ENCODE measurements at regions not wholly inside any gene's neighbourhood (a gene's known extent, or its start where the extent isn't known, plus 50 kb on each side); places are given as distances from the start of the nearest gene placed in this dataset.

DNA sequence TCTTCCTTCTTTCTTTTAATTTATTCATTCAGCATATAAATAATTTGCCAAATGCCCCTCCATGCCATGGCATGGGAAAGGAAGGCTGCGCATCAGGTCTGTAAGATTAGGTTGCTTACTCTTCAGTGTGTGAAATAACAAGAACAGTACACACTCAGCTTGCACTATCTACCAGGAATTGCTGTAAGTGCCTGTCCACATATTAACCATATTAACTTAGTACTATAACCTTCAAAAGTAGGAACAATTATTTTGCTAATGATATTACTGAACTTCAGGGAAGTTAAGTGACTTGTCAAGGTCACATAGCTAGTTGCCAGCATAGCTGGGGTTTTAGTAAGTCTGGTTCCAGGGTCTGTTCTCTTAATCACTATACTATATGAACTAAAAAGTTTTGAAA lies 89.2 kb upstream of the PMFBP1 start:
- DNase-seq = no peak

DNA sequence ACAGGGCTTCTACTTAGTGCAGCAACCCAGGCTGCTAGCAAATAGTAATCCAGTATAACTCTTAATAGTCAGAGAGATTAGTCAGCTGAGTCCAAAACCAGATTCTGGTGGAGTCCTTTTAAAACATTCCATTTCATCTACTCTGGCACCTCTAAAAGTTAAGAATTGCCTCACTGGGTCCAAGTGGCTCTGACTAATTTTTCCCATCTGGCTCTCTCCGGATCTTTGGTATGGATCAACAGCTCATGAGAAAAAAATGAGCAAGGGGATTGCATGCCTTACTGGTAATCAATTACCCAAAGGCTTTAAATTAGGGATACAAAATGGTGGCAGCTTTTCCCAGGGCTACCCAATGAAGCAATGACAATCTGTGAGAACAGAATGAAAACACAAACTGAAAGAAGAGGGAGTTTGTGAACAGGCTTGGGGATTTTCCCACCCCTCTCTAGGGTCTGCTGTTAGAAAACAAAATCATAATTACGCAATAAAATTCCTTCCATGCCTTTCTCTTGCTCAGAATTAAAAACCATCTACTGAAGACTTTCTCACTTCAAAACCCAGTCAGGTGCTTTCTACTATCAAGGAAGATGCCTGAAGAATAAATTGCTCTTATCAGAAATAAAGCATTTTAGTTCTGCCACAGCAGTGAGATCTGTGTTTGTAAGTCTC lies 84.6 kb upstream of the PMFBP1 start:
- DNase-seq = no peak

DNA sequence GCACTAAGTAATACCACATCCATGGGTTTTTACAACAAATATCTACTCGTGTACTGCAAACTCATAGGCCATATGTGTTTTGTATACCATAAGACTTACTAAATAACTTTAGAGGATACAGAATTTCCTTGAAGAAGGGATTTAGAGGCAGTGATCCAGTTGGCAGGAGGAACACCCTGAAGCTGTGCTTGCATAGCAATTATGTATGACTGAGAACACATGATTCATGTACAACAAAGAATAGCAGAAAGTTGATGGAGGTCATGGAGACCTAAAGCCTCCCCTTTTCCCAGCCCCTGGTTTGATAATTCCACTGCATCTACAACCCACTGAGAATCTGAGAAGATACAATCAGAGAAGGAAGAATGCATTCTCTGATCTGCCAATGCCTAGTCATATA lies 83.8 kb upstream of the PMFBP1 start:
- no peak for DNase-seq

DNA sequence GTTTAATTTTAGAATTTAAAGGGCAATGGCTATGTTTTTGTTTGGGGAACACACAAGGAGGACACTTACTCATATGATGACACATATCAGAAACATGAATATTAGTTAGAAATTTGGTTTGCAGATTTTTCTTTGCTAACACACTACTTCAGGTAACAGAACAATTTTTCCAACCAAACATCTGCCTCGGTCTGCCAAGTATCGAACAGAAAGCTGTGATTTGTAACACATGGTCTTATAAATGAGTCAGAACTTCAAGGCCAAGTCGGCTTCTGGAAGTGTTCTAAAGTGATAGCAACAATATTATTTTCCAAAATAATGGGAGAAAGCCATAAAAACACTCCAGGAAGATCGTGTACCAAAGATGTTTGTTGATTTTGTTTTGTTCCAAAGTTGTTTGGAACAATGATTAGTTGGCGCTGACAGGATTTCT lies 75.9 kb upstream of the PMFBP1 start:
- no peak for DNase-seq

DNA sequence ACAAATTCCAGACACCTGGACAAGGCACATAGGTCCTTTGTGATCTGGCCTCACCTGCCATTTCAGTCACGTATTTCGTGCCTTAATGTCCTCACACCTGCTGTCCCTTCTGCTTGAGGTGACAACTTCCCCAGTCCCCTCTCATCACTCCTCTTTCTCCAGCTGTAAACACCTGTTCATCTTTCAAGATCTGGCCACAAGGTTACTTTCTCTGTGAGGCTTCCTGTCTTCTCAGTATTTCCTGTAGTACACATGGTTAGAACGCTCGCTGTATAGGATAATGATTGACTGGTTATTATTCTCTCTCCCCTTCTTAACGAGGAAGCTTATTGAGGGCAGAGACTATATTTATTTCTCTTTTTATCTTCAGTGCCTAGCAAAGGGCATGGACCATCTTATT lies 74.5 kb upstream of the PMFBP1 start:
- DNase-seq = no peak

DNA sequence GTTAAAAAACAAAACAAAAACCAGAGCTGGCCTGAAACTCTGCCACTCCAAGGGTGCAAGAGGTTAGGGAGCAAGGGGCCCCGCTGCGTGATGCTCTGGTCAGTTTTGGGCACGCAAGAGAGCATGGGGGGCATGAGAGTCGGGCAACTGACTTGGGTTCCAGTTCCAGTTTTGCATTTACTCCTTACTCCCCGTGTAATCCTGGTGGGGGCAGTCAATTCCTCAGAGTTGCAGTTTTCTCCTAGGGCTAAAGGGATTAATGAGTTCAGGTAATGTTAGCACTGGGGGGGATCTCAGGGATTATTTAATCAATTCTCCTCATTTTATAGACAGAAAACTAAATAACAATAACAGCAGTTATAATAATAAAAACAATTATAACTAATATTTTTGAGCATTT lies 72.9 kb upstream of the PMFBP1 start:
- DNase-seq = no peak

DNA sequence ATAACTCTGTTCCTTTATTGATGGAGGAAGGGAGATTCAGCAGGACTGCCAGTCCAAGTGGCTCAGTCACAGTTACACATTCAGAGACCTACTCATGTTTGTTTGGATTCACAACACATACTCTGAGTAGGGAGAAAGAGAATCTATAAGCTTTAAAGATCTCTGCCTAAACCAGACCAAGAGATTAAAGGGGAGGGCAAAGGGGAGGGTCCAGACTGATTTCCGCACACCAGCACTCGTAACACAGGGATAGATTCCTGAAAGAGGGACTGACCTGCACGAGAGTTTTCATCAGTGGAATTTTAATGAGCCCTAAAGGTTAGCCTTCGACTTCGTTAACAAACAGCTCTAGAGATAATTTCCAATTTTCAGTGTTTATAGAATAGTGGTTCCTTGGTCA lies 71.7 kb upstream of the PMFBP1 start:
- no peak for DNase-seq

DNA sequence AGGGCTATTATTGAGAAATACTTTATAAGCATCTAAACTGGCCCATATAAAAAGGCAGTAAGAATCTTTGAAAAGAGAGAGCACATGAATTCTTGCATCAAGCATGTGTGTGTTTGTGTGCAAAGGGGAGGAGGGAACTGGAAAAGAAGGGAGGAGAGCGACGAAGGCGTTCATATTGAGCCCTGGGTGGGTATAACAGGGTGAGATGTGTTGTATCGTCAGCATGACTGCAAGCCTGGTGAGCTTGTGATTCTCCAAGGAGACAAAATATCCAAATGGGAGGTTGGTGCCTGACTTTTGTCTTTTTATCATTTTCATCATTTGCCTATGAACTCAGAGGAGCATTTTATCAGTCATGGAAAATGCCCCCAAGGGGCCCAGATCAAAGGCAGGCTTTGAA lies 70.8 kb upstream of the PMFBP1 start:
- no peak for DNase-seq

DNA sequence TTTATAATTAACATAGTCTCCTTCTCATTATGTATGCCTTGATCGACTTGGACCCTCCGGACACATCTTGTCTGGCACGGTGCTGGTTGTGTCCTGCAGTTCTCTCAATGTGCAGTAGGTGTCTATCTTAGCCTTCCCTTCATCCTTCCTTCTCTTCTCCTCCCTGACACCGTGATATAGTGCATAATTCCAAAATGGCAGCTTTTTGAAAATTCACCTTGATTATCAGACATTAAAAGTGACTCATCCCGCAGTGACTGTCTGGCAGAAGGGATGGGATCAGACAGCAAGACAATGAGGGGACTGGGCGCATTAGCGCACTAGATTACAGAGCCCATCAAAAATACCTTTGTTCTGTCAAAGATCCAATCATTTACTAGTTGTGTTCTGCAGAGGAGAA lies 70.0 kb upstream of the PMFBP1 start:
- no peak for DNase-seq

DNA sequence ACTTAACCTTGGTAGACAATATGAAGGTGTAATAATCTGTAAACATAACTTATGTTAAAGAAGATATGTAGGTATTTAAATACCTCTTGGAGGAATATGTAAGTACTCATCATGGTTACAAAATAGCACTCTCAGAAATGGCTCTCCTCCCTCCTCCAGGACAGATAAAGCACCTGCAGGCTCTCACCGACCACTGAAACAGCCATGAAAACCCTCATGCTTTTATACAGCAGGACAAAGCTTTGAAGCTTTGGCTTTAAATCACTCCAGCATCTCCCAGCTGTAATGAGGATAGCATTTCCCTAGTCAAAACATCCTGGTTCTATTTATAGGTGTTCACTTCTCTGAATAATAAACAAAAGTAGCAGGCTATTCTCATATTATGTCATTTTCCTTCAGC lies 69.1 kb upstream of the PMFBP1 start:
- no peak for DNase-seq

DNA sequence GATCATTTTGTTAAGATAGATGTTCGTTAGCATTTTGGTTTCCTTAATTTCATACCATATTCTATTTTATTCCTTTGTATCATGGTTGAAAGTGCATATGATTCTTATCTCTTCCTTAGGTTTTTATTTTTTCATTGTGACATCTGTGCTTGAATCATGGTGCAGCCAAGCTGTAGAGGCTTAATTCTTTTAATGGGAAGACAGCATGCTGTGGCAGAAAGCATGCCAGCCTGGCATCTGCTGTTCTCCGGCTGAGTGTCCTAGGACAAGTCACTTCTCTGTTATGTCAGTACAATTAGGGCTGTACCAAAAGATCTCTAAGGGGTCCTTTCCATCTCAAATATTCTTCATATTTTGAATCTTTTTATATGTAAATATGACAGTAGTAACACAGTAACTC lies 68.5 kb upstream of the PMFBP1 start:
- DNase-seq = no peak

DNA sequence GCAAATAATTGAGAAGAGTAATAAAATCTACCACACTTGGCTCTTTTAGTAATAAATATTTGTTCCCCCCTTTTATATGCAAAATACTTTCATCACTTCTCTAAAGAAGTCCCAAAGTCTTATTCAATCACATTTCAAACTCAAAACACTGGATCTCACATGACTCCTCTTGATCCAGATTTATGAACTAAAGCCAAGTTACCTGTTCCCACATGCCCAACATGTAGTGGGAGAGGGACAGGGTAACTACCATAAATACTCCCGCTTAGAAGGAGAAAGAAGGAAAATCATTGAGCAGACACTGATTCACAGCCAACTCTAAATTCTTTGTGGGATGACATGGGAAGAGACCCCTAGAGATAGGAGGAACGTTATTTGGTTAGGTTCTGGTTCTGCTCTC lies 64.9 kb upstream of the PMFBP1 start:
- DNase-seq = no peak

DNA sequence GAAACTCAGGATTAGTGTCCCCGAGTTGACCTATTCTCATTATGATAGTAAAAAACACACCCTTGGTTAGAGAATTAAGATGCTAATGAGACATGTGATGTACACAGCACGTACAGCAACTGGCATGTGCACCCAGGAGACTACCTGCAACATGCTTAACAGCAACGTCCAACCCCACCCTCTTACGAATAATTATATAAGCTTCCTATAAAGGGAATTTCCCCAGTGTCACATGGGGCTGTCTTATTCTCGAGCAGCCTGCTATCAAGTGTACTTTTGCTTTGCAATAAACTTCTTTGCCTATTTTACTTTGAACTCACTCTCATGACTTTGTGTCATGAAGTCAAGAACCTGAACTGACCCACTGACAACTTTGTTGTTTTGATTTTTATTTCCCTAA lies 62.4 kb upstream of the PMFBP1 start:
- DNase-seq = no peak

DNA sequence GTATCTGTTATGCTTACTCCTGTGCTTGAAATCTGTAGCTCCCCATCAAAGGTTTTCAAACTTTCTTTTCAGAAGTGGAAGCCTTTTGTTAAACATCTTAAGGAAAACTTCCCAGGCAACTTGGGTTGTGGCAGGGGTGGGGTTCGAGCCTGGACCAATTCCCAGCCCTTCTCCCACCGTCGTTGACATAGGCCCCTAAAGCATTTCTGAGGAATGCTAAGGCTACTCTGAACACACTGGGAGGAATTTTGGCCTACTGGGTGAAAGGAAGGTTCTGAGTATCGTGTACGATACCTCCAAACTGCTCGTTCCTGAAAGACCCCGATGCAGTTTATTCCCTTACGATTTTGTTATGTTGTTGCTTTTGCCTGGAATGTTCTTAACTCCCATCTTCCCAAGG lies 56.1 kb upstream of the PMFBP1 start:
- DNase-seq = no peak

DNA sequence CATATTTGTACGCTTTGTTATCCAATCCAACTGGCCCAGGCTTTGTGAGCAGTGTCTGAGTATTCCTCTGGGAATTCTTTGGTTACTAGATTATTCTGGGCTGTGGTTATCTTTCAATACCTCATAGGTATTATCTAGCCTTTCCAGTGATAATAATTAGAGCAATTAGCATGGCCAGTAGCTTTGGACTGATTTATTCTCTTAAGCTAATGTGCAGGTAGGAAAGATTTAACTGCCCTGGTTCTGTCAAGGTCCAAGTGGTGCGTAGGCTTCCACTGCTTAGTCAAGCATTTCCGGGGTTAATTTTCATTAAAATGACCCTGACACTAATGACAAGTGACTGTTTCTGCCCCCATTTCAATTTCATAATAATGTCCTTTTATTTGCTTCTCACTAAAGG lies 54.2 kb upstream of the PMFBP1 start:
- DNase-seq = no peak

DNA sequence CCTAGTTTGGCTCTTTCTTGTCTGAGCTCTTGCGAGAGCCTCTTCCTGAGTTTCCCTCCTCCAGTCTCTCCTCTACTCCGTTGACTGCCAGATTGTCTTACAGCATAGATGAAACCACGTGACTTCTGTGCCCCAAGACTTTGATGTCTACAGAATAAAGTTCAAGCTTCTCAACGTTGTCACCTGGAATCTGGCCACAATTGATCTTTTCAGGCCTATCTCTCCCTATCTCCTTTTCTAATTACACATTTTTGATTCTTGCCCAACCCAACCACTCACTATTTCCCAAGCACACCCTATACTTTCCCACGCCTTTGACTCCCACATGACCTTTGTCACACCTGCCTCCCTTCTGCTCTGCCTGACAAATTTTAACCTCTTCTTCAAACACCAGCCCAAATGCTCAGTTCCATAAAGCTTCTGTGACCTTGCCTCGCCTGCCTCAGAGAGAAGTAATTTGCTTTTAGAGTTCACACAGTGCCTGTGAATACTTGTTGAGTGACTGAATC lies 52.4 kb upstream of the PMFBP1 start:
- DNase-seq = no peak

DNA sequence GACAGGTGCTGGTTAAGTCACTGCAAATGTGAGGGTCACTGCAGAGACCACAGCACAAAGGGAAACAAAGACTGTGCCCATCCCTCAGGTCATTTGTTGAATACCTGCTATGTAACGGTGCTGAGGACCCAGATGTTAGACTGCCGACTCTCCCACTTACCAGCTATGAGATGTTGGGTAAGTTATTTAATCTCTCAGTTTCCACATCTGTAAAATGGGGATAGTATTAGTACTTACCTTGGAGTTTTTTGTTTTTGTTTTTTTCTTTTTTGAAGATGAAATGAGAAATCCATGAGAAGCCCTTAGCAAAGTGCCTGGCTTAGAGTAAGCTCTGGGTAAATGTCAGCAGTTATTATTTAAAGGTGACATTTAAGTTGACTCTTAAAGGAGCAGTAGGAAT lies 50.5 kb upstream of the PMFBP1 start:
- DNase-seq = no peak
